ENCODE measurements at regions not wholly inside any gene's neighbourhood (a gene's known extent, or its start where the extent isn't known, plus 50 kb on each side); places are given as distances from the start of the nearest gene placed in this dataset.

DNA sequence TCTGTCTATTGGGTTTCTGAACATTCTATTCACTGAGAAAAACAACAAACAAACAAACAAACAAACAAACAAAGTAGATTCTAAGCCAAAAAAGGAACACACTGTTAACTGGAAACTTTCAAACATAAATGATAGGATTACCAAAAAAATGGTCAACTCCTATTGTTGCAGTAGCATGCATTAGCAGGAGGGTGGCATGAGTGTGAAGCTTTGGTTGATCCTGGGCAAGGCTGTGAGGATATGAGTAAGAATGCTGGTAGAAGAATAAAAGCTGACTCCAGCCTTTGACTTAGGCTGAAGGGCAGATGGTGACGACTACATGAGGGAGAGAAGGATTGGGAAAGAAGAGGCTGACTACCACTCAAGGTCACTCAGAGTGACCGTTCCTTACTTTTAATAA lies 810.3 kb downstream of the VGLL3 start:
- H3K4me1 ChIP-seq (ENCODE audit: insufficient read depth, low read length, poor library complexity, severe bottlenecking), result no peaks in the 10 kb centered on the region
- ChIA-PET CTCF (interaction anchor here (0.6 kb wide), 1 partner anchor 382 kb away, joined by 3 read pairs; no protein-coding TSS in a partner anchor), POLR2A (ENCODE audit: low non-redundant PET) (no interaction called here)
- H3K27me3 ChIP-seq (replicated peaks; ENCODE audit: insufficient read depth, low read depth, low read length, poor library complexity), result no peaks in the 10 kb centered on the region
- no peak for TF ChIP-seq EZH2 (IDR thresholded peaks at IDR 0.05; ENCODE audit: borderline replicate concordance, low read depth, low read length, poor library complexity, severe bottlenecking)
- TF ChIP-seq, protein P1, sequence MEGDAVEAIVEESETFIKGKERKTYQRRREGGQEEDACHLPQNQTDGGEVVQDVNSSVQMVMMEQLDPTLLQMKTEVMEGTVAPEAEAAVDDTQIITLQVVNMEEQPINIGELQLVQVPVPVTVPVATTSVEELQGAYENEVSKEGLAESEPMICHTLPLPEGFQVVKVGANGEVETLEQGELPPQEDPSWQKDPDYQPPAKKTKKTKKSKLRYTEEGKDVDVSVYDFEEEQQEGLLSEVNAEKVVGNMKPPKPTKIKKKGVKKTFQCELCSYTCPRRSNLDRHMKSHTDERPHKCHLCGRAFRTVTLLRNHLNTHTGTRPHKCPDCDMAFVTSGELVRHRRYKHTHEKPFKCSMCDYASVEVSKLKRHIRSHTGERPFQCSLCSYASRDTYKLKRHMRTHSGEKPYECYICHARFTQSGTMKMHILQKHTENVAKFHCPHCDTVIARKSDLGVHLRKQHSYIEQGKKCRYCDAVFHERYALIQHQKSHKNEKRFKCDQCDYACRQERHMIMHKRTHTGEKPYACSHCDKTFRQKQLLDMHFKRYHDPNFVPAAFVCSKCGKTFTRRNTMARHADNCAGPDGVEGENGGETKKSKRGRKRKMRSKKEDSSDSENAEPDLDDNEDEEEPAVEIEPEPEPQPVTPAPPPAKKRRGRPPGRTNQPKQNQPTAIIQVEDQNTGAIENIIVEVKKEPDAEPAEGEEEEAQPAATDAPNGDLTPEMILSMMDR (conservative IDR thresholded peaks at IDR 0.05; ENCODE audit: low read depth, low read length), result peak; percentile 44
- H3K27ac ChIP-seq (ENCODE audit: low read depth, low read length, poor library complexity, severe bottlenecking), result no peak overlapping the region
- H3K9me3 ChIP-seq (ENCODE audit: low read depth, low read length, poor library complexity, severe bottlenecking), result no peaks in the 10 kb centered on the region
- H3K4me3 ChIP-seq (ENCODE audit: low read depth, low read length, poor library complexity, severe bottlenecking), result no peak overlapping the region
- DNase-seq (ENCODE audit: low spot score), result peak; percentile 23
- BruUV-seq (replicated peaks), result no TSS peak
- H3K36me3 ChIP-seq (ENCODE audit: insufficient read depth, low read length, poor library complexity, severe bottlenecking), result no peaks in the 10 kb centered on the region
- intact Hi-C loops (cut with micrococcal nuclease; ENCODE audit: unreplicated experiment), result no loop called here

DNA sequence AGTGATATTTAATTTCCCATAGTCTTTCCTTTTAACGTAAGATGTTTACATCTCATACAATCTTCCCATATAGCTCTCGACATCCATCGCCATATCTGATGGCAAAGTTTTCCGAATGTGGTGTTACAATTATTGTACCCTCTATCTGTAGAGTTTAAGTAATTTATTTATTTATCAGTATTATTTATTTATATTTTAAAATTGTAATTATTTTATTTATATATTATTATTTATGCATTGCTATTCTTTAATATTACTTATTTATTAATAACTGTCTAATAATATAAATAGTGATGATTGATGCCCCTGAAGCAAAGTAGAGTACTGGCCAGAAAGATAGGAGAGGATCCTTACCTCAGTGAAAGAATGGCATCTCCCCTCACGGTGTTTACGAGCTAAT lies 812.9 kb downstream of the VGLL3 start:
- DNase-seq (ENCODE audit: low spot score), result no peak
- Histone ChIP-seq H3K4me1 (ENCODE audit: insufficient read depth, low read length, poor library complexity, severe bottlenecking) (no peaks in the 10 kb centered on the region), H3K9me3 (ENCODE audit: low read depth, low read length, poor library complexity, severe bottlenecking) (no peaks in the 10 kb centered on the region), H3K27ac (ENCODE audit: low read depth, low read length, poor library complexity, severe bottlenecking) (no peak overlapping the region), H3K4me3 (ENCODE audit: low read depth, low read length, poor library complexity, severe bottlenecking) (no peak overlapping the region), H3K36me3 (ENCODE audit: insufficient read depth, low read length, poor library complexity, severe bottlenecking) (no peaks in the 10 kb centered on the region), H3K27me3 (replicated peaks; ENCODE audit: insufficient read depth, low read depth, low read length, poor library complexity) (no peaks in the 10 kb centered on the region)
- intact Hi-C loops (cut with micrococcal nuclease; ENCODE audit: unreplicated experiment), result no loop called here
- ChIA-PET CTCF (no interaction called here), POLR2A (ENCODE audit: low non-redundant PET) (no interaction called here)
- TF ChIP-seq EZH2 (IDR thresholded peaks at IDR 0.05; ENCODE audit: borderline replicate concordance, low read depth, low read length, poor library complexity, severe bottlenecking), result no peak
- TF ChIP-seq, protein P1 (conservative IDR thresholded peaks at IDR 0.05; ENCODE audit: low read depth, low read length), result no peak
- no TSS peak for BruUV-seq (replicated peaks)

- no peak for DNase-seq (ENCODE audit: low spot score)
- TF ChIP-seq EZH2 (IDR thresholded peaks at IDR 0.05; ENCODE audit: borderline replicate concordance, low read depth, low read length, poor library complexity, severe bottlenecking), result no peak
- TF ChIP-seq, protein P1 (conservative IDR thresholded peaks at IDR 0.05; ENCODE audit: low read depth, low read length), result no peak
- H3K27ac ChIP-seq (ENCODE audit: low read depth, low read length, poor library complexity, severe bottlenecking), result no peak overlapping the region
- intact Hi-C loops (cut with micrococcal nuclease; ENCODE audit: unreplicated experiment), result no loop called here
- no peaks in the 10 kb centered on the region for H3K27me3 ChIP-seq (replicated peaks; ENCODE audit: insufficient read depth, low read depth, low read length, poor library complexity)
- H3K36me3 ChIP-seq (ENCODE audit: insufficient read depth, low read length, poor library complexity, severe bottlenecking), result no peaks in the 10 kb centered on the region
- POLR2A ChIA-PET (ENCODE audit: low non-redundant PET), result no interaction called here
- H3K9me3 ChIP-seq (ENCODE audit: low read depth, low read length, poor library complexity, severe bottlenecking), result no peaks in the 10 kb centered on the region
- no peak overlapping the region for H3K4me3 ChIP-seq (ENCODE audit: low read depth, low read length, poor library complexity, severe bottlenecking)
- no peaks in the 10 kb centered on the region for H3K4me1 ChIP-seq (ENCODE audit: insufficient read depth, low read length, poor library complexity, severe bottlenecking)
- BruUV-seq (replicated peaks), result no TSS peak
- CTCF ChIA-PET, result no interaction called here
Observed at GRCh38 chr3:86176445-86176784, 814.5 kb downstream of the VGLL3 start.
